Endothelial cell of umbilical vein (primary cell): ENCODE measurements at regions not wholly inside any gene's neighbourhood (a gene's known extent, or its start where the extent isn't known, plus 50 kb on each side); places are given as distances from the start of the nearest gene placed in this dataset.

ENCODE experiments used
- BruUV-seq: library from RNA; stranded (reverse); fragments of 400-500 nt; replicated peaks from 2 replicates; lab custom pipeline; 2021; lab: Mats Ljungman, UMichigan
- CTCF ChIA-PET: fragments of 300-600, 350-600 bp; sonication (Branson Sonifier 250); formaldehyde crosslinking; loops from one replicate; lab custom pipeline; 2021; ENCODE audit warnings: antibody characterized with exemption, inconsistent platforms; lab: Charles Lee
- POLR2A ChIA-PET: fragments of 300-600, 350-600 bp; sonication (Branson Sonifier 250); formaldehyde crosslinking; loops from one replicate; lab custom pipeline; 2021; ENCODE audit warnings: antibody characterized with exemption, inconsistent platforms; lab: Charles Lee
- DNase-seq: peaks from one replicate; pipeline ENCODE4 v3.0.0-alpha.2; 2011; ENCODE audit warnings: low read depth, low spot score
- FAIRE-seq: peaks from 2 replicates; lab custom pipeline; 2011; peaks lifted over from hg19 to GRCh38; lab: Jason Lieb, UNC
- H2AFZ ChIP-seq: 2 replicates; pipeline ENCODE4 v1.6.0; 2012; ENCODE audit warnings: low read depth, low read length, control low read depth, inconsistent platforms
- H3K27ac ChIP-seq: 2 replicates; pipeline ENCODE4 v1.5.1; 2011; ENCODE audit warnings: low read depth, mild to moderate bottlenecking, control low read depth, low read length, moderate library complexity; ENCODE audit not compliant: insufficient read depth
- H3K27me3 ChIP-seq, 2 experiments: 2 replicates each; pipeline versions ENCODE4 v1.6.0 to v1.6.1; 2011; ENCODE audit warnings: low read length in 2 of 2, mixed read lengths in 1 of 2; ENCODE audit not compliant: control insufficient read depth in 2 of 2, insufficient read depth in 2 of 2
- H3K36me3 ChIP-seq, 2 experiments: 2 replicates in 1 of 2; 3 replicates in 1 of 2; pipeline ENCODE4 v1.5.1; 2011; ENCODE audit warnings: low read length in 2 of 2, mild to moderate bottlenecking in 1 of 2, moderate library complexity in 1 of 2; ENCODE audit not compliant: control insufficient read depth in 2 of 2, insufficient read depth in 2 of 2; ENCODE audit errors: extremely low read depth in 1 of 2
- H3K4me1 ChIP-seq: 3 replicates; pipeline ENCODE4 v1.5.1; 2011; ENCODE audit warnings: mild to moderate bottlenecking, low read length; ENCODE audit not compliant: control insufficient read depth, insufficient read depth; ENCODE audit errors: extremely low read depth
- H3K4me2 ChIP-seq: 2 replicates; pipeline ENCODE4 v1.6.1; 2011; ENCODE audit warnings: low read length, control low read depth, mixed read lengths; ENCODE audit not compliant: insufficient read depth
- H3K4me3 ChIP-seq, 3 experiments: fragments of 200-600 bp in 1 of 3; sonication (generic), shearing (Covaris generic) in 1 of 3; replicated peaks in 1 of 3; 2 replicates each; pipeline ENCODE4 v1.5.1; 2011 to 2016; ENCODE audit warnings: control low read depth in 3 of 3, low read length in 3 of 3, mild to moderate bottlenecking in 2 of 3, inconsistent platforms in 1 of 3, low read depth in 1 of 3, moderate library complexity in 1 of 3; ENCODE audit not compliant: insufficient read depth in 1 of 3
- H3K79me2 ChIP-seq: 2 replicates; pipeline ENCODE4 v1.6.0; 2012; ENCODE audit warnings: low read length, inconsistent platforms; ENCODE audit not compliant: control insufficient read depth, insufficient read depth
- H3K9ac ChIP-seq: replicated peaks from 2 replicates; pipeline ENCODE3; 2011; ENCODE audit warnings: low read length, control low read depth; ENCODE audit not compliant: insufficient read depth; ENCODE audit errors: extremely low read depth
- H3K9me1 ChIP-seq: replicated peaks from 3 replicates; pipeline ENCODE4 v1.6.0; 2011; ENCODE audit warnings: mild to moderate bottlenecking, low read length; ENCODE audit not compliant: control insufficient read depth, insufficient read depth; ENCODE audit errors: extremely low read depth
- H3K9me3 ChIP-seq: replicated peaks from 2 replicates; pipeline ENCODE4 v1.5.1; 2012; ENCODE audit warnings: low read length, inconsistent platforms; ENCODE audit not compliant: control insufficient read depth, insufficient read depth
- H4K20me1 ChIP-seq: replicated peaks from 2 replicates; pipeline ENCODE3; 2011; ENCODE audit warnings: mild to moderate bottlenecking, low read length; ENCODE audit not compliant: control insufficient read depth, insufficient read depth; ENCODE audit errors: extremely low read depth
- CTCF ChIP-seq, 2 donors: IDR thresholded peaks; 1 replicate in 1 of 2; 2 replicates in 1 of 2; pipeline ENCODE4 v1.5.1; 2011; ENCODE audit warnings: low read length in 2 of 2, mild to moderate bottlenecking in 2 of 2, moderate library complexity in 2 of 2, control low read depth in 1 of 2, inconsistent platforms in 1 of 2, low read depth in 1 of 2; ENCODE audit not compliant: insufficient read depth in 1 of 2; ENCODE audit errors: extremely low read depth in 1 of 2
- EZH2 ChIP-seq: IDR thresholded peaks from 2 replicates; pipeline ENCODE4 v1.6.1; 2012; ENCODE audit warnings: borderline replicate concordance, low read depth, mild to moderate bottlenecking, moderate library complexity, low read length, inconsistent platforms; ENCODE audit not compliant: severe bottlenecking
- FOS ChIP-seq: IDR thresholded peaks from 2 replicates; pipeline ENCODE4 v1.6.1; 2011; ENCODE audit warnings: mild to moderate bottlenecking, low read length, moderate library complexity, borderline replicate concordance; ENCODE audit not compliant: insufficient read depth
- GATA2 ChIP-seq: IDR thresholded peaks from 2 replicates; pipeline ENCODE4 v1.7.0; 2011; ENCODE audit warnings: low read depth, mild to moderate bottlenecking, moderate library complexity, mixed read lengths, low read length; ENCODE audit not compliant: insufficient read length, insufficient read depth
- JUN ChIP-seq: IDR thresholded peaks from 2 replicates; pipeline ENCODE4 v1.6.1; 2011; ENCODE audit warnings: borderline replicate concordance, low read depth; ENCODE audit not compliant: insufficient read length, insufficient read depth
- MAX ChIP-seq: IDR thresholded peaks from 2 replicates; pipeline ENCODE4 v1.6.1; 2011; ENCODE audit not compliant: insufficient read depth, insufficient read length
- POLR2A ChIP-seq: IDR thresholded peaks from 2 replicates; pipeline ENCODE4 v1.6.1; 2012; ENCODE audit warnings: low read depth, mild to moderate bottlenecking, control low read depth, low read length
- POLR2AphosphoS5 ChIP-seq: IDR thresholded peaks from 2 replicates; pipeline ENCODE4 v1.6.1; 2012; ENCODE audit warnings: low read depth, mild to moderate bottlenecking, control low read depth, low read length, moderate library complexity; ENCODE audit not compliant: insufficient read depth
- dilution Hi-C: fragments of 300-500 bp; cut with MboI; formaldehyde crosslinking; loops from one replicate; pipeline ENCODE4 v1.15.0; 2019; ENCODE audit warnings: low sequenced_read_pairs; ENCODE audit not compliant: extremely low pct_ligation_motif_present
- intact Hi-C: fragments of 100-400 bp; cut with micrococcal nuclease; formaldehyde crosslinking; loops from one replicate; pipeline ENCODE4 v1.10.0; 2022

GRCh38 chr4:56220261-56220660 is 167.0 kb downstream of the AASDH start:
- Histone ChIP-seq H3K27me3 (no peaks in the 10 kb centered on the region), H3K79me2 (no peaks in the 10 kb centered on the region), H2AFZ (no peak overlapping the region), H3K9me3 (no peaks in the 10 kb centered on the region), H3K4me2 (no peak overlapping the region), H3K4me1 (peaks cover 4% of the 10 kb centered on the region), H3K27ac (no peak overlapping the region), H3K4me3 (no peak overlapping the region), H3K9me1 (no peaks in the 10 kb centered on the region), H3K9ac (no peak overlapping the region), H3K36me3 (no peaks in the 10 kb centered on the region), H4K20me1 (no peaks in the 10 kb centered on the region)
- dilution Hi-C loops = no loop called here
- ChIA-PET CTCF (no interaction called here), POLR2A (no interaction called here)
- no peak for DNase-seq
- FAIRE-seq = no peak
- intact Hi-C loops = no loop called here
- no TSS peak for BruUV-seq
- no peak for TF ChIP-seq POLR2AphosphoS5
- TF ChIP-seq POLR2A = no peak
- TF ChIP-seq FOS = no peak
- TF ChIP-seq GATA2 = no peak
- no peak for TF ChIP-seq CTCF (IDR thresholded peaks at IDR 0.05; ENCODE audit: extremely low read depth in 1 of 2, insufficient read depth in 1 of 2, low read depth in 1 of 2, low read length in 2 of 2)
- TF ChIP-seq MAX = no peak
- no peak for TF ChIP-seq JUN
- no peak for TF ChIP-seq EZH2
